ENCODE measurements at regions not wholly inside any gene's neighbourhood (a gene's known extent, or its start where the extent isn't known, plus 50 kb on each side); places are given as distances from the start of the nearest gene placed in this dataset.

DNA sequence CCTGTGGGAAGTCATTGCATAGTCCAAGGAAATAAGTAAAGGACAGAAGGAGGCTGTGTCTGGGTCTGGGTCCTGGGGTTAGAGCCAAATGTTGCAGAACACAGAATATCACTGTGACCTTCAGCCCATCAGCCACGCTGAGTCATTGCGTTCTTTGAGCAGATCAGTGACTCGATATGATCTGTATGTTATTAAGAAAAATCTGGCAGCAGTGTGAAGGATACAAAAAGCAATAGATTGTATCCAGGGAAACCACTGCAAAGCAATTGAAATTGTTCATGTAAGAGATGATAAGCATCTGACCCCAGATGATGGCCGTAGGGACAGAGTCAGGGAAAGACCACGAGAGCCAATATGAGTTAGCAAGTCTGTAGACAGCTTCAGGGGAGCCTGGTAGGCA, 1575.1 kb upstream of the SLC10A2 start:
- peak; percentile 90 for TF ChIP-seq GATA2 (IDR thresholded peaks at IDR 0.05; ENCODE audit: low read depth, low read length)
- peak; percentile 87 for TF ChIP-seq GATA3 (IDR thresholded peaks at IDR 0.05; ENCODE audit: low read depth, low read length)

Measured in SH-SY5Y (cell line).